Endodermal cell (in vitro differentiated cells): ENCODE measurements at regions not wholly inside any gene's neighbourhood (a gene's known extent, or its start where the extent isn't known, plus 50 kb on each side); places are given as distances from the start of the nearest gene placed in this dataset.

Source experiments
- DNase-seq: peaks from one replicate; pipeline ENCODE4 v3.0.0-alpha.2; 2017
- H3K27ac ChIP-seq: 2 replicates; pipeline ENCODE4 v1.5.1; 2013; ENCODE audit warnings: mild to moderate bottlenecking, low read depth, low read length, moderate library complexity
- H3K27me3 ChIP-seq: 2 replicates; pipeline ENCODE4 v1.6.1; 2013; ENCODE audit warnings: mild to moderate bottlenecking, low read length, moderate library complexity; ENCODE audit not compliant: insufficient read depth, control insufficient read depth, poor library complexity, severe bottlenecking
- H3K36me3 ChIP-seq: 2 replicates; pipeline ENCODE4 v1.7.0; 2013; ENCODE audit warnings: mild to moderate bottlenecking, low read length, moderate library complexity; ENCODE audit not compliant: control insufficient read depth, insufficient read depth
- H3K4me1 ChIP-seq: one replicate; pipeline ENCODE4 v1.7.0; 2013; ENCODE audit warnings: low read length; ENCODE audit not compliant: control insufficient read depth, insufficient read depth
- H3K4me3 ChIP-seq: 2 replicates; pipeline ENCODE4 v1.5.1; 2013; ENCODE audit warnings: mild to moderate bottlenecking, low read length, moderate library complexity
- H3K9ac ChIP-seq: 2 replicates; pipeline ENCODE4 v1.6.1; 2013; ENCODE audit warnings: mild to moderate bottlenecking, low read length, moderate library complexity; ENCODE audit not compliant: poor library complexity, severe bottlenecking; ENCODE audit errors: extremely low read depth
- H3K9me3 ChIP-seq: 2 replicates; pipeline ENCODE4 v1.6.1; 2013; ENCODE audit warnings: mild to moderate bottlenecking, low read length, moderate library complexity; ENCODE audit not compliant: control insufficient read depth
- H3K27ac Mint-ChIP-seq: 2 replicates; pipeline ENCODE4 v1.8.0; 2020; ENCODE audit warnings: mixed read lengths
- H3K27me3 Mint-ChIP-seq: 2 replicates; pipeline ENCODE4 v1.8.0; 2021; ENCODE audit warnings: mild to moderate bottlenecking, mixed read lengths; ENCODE audit not compliant: insufficient read depth
- H3K36me3 Mint-ChIP-seq: 2 replicates; pipeline ENCODE4 v1.8.0; 2020; ENCODE audit warnings: low read depth, mixed read lengths
- H3K4me1 Mint-ChIP-seq: 2 replicates; pipeline ENCODE4 v1.8.0; 2020; ENCODE audit warnings: mixed read lengths
- H3K4me3 Mint-ChIP-seq: 2 replicates; pipeline ENCODE4 v1.8.0; 2020; ENCODE audit warnings: mild to moderate bottlenecking, moderate library complexity, mixed read lengths
- H3K9me3 Mint-ChIP-seq: 2 replicates; pipeline ENCODE4 v1.8.0; 2020; ENCODE audit warnings: mild to moderate bottlenecking, mixed read lengths
- CTCF ChIP-seq: fragments of 200-600 bp; sonication (generic); conservative IDR thresholded peaks from 2 replicates; pipeline ENCODE4 v1.5.0; 2021; ENCODE audit warnings: antibody characterized with exemption, mild to moderate bottlenecking
- WGBS, 2 experiments: methylation state at CpG; one replicate each; pipeline versions ENCODE4 v1.1.5 to v1.1.7; 2013; ENCODE audit warnings: missing lambda C conversion rate in 2 of 2, mixed read lengths in 1 of 2; ENCODE audit not compliant: insufficient coverage in 1 of 2, insufficient read length in 1 of 2; 5-methylcytosine and 5-hydroxymethylcytosine counted together

GRCh38 chr5:92500752-92501151 lies 1080.3 kb downstream of the NR2F1-AS1 start:
- Mint-ChIP-seq H3K4me3 (no peak overlapping the region), H3K36me3 (no peaks in the 10 kb centered on the region), H3K9me3 (no peaks in the 10 kb centered on the region), H3K27ac (no peak overlapping the region), H3K4me1 (peaks cover 7% of the 10 kb centered on the region), H3K27me3 (no peaks in the 10 kb centered on the region)
- Histone ChIP-seq H3K27me3 (no peaks in the 10 kb centered on the region), H3K4me3 (no peak overlapping the region), H3K27ac (no peak overlapping the region), H3K9me3 (no peaks in the 10 kb centered on the region), H3K4me1 (no peaks in the 10 kb centered on the region), H3K9ac (no peak overlapping the region), H3K36me3 (no peaks in the 10 kb centered on the region)
- 83 to 97% methylated on average over 1 to 2 of the region's 2 CpGs for WGBS, 2 experiments
- DNase-seq: no peak
- no peak for TF ChIP-seq CTCF

- no peaks in the 10 kb centered on the region for H3K4me1 ChIP-seq
- H3K9me3 Mint-ChIP-seq: no peaks in the 10 kb centered on the region
- no peak overlapping the region for H3K27ac Mint-ChIP-seq
- no peak overlapping the region for H3K4me3 ChIP-seq
- no peak overlapping the region for H3K27ac ChIP-seq
- H3K36me3 Mint-ChIP-seq: no peaks in the 10 kb centered on the region
- no peaks in the 10 kb centered on the region for H3K9me3 ChIP-seq
- no peak for TF ChIP-seq CTCF
- no peak overlapping the region for H3K9ac ChIP-seq
- H3K4me3 Mint-ChIP-seq: no peak overlapping the region
- H3K27me3 Mint-ChIP-seq: no peaks in the 10 kb centered on the region
- H3K4me1 Mint-ChIP-seq: peaks cover 16% of the 10 kb centered on the region
- no peak for DNase-seq
- no peaks in the 10 kb centered on the region for H3K36me3 ChIP-seq
- no peaks in the 10 kb centered on the region for H3K27me3 ChIP-seq
These were observed 1084.5 kb downstream of the NR2F1-AS1 start for GRCh38 chr5:92496545-92496944.

- no peak for TF ChIP-seq CTCF
- H3K4me3 ChIP-seq: no peak overlapping the region
- no peaks in the 10 kb centered on the region for H3K4me1 ChIP-seq
- peaks cover 16% of the 10 kb centered on the region for H3K4me1 Mint-ChIP-seq
- H3K9me3 Mint-ChIP-seq: no peaks in the 10 kb centered on the region
- H3K27me3 ChIP-seq: no peaks in the 10 kb centered on the region
- H3K9ac ChIP-seq: no peak overlapping the region
- H3K36me3 ChIP-seq: no peaks in the 10 kb centered on the region
- 97 to 100% methylated on average over 2 to 5 of the region's 5 CpGs for WGBS, 2 experiments
- DNase-seq: no peak
- no peaks in the 10 kb centered on the region for H3K36me3 Mint-ChIP-seq
- no peak overlapping the region for H3K4me3 Mint-ChIP-seq
- H3K27ac Mint-ChIP-seq: no peak overlapping the region
- H3K9me3 ChIP-seq: no peaks in the 10 kb centered on the region
- H3K27ac ChIP-seq: no peak overlapping the region
- no peaks in the 10 kb centered on the region for H3K27me3 Mint-ChIP-seq
These were observed 1086.5 kb downstream of the NR2F1-AS1 start for GRCh38 chr5:92494508-92494907.
